SK-N-SH treated with all-trans-retinoic acid at 6 μM for 48 hours (cell line): ENCODE measurements at regions not wholly inside any gene's neighbourhood (a gene's known extent, or its start where the extent isn't known, plus 50 kb on each side); places are given as distances from the start of the nearest gene placed in this dataset.

ENCODE experiments used
- ARNTL ChIP-seq: fragments of 450-650 bp; formaldehyde crosslinking; IDR thresholded peaks from 2 replicates; pipeline ENCODE4 v1.5.0; 2020; ENCODE audit warnings: low read depth, mild to moderate bottlenecking, moderate library complexity, borderline replicate concordance
- BACH2 ChIP-seq: fragments of 250-450 bp; sonication (Bioruptor Pico); IDR thresholded peaks from 2 replicates; pipeline ENCODE4 v1.9.0; 2021; ENCODE audit warnings: mild to moderate bottlenecking, borderline replicate concordance
- CREB5 ChIP-seq: fragments of 250-450 bp; sonication (Bioruptor Pico); IDR thresholded peaks from 2 replicates; pipeline ENCODE4 v1.5.1; 2020; ENCODE audit warnings: low read depth, mild to moderate bottlenecking, moderate library complexity
- ESRRG ChIP-seq: fragments of 250-450 bp; sonication (Bioruptor Pico); IDR thresholded peaks from 2 replicates; pipeline ENCODE4 v1.6.1; 2021; ENCODE audit warnings: mild to moderate bottlenecking
- GLIS3 ChIP-seq: fragments of 250-450 bp; sonication (Bioruptor Pico); IDR thresholded peaks from 2 replicates; pipeline ENCODE4 v1.5.0; 2020; ENCODE audit warnings: mild to moderate bottlenecking, moderate library complexity
- PATZ1 ChIP-seq: fragments of 250-450 bp; sonication (Bioruptor Pico); IDR thresholded peaks from 2 replicates; pipeline ENCODE4 v1.8.0; 2020; ENCODE audit warnings: mild to moderate bottlenecking, moderate library complexity, borderline replicate concordance
- POU6F1 ChIP-seq: fragments of 250-450 bp; sonication (Bioruptor Pico); IDR thresholded peaks from 2 replicates; pipeline ENCODE4 v1.8.0; 2021; ENCODE audit warnings: low read depth, mild to moderate bottlenecking, moderate library complexity, borderline replicate concordance
- TCF4 ChIP-seq: fragments of 250-450 bp; sonication (Bioruptor Pico); IDR thresholded peaks from 2 replicates; pipeline ENCODE4 v1.8.0; 2021; ENCODE audit warnings: mild to moderate bottlenecking, moderate library complexity, borderline replicate concordance
- ZC3H10 ChIP-seq: fragments of 250-450 bp; sonication (Bioruptor Pico); IDR thresholded peaks from 2 replicates; pipeline ENCODE4 v1.5.1; 2021; ENCODE audit warnings: mild to moderate bottlenecking, moderate library complexity
- ZFP3 ChIP-seq: fragments of 250-450 bp; sonication (Bioruptor Pico); IDR thresholded peaks from 2 replicates; pipeline ENCODE4 v1.5.0; 2020; ENCODE audit warnings: mild to moderate bottlenecking, moderate library complexity
- ZFP30 ChIP-seq: fragments of 450-650 bp; formaldehyde crosslinking; IDR thresholded peaks from 2 replicates; pipeline ENCODE4 v1.5.0; 2022; ENCODE audit warnings: mild to moderate bottlenecking, moderate library complexity
- ZNF565 ChIP-seq: fragments of 450-650 bp; formaldehyde crosslinking; conservative IDR thresholded peaks from 2 replicates; pipeline ENCODE4 v1.5.0; 2020; ENCODE audit warnings: low read depth, mild to moderate bottlenecking, moderate library complexity
- TF ChIP-seq, protein P1 (sequence below): fragments of 250-450 bp; sonication (Bioruptor Pico); IDR thresholded peaks from 2 replicates; pipeline ENCODE4 v1.5.1; 2021; ENCODE audit warnings: mild to moderate bottlenecking, moderate library complexity

- TF ChIP-seq ESRRG (CRISPR knock-in tag) (no peak), GLIS3 (no peak), ARNTL (no peak), ZFP3 (no peak), ZFP30 (no peak), ZNF565 (CRISPR knock-in tag) (no peak), ZC3H10 (CRISPR knock-in tag) (no peak), TCF4 (CRISPR knock-in tag) (no peak), POU6F1 (CRISPR knock-in tag) (no peak), CREB5 (CRISPR knock-in tag) (no peak), PATZ1 (CRISPR knock-in tag) (no peak), BACH2 (CRISPR knock-in tag) (no peak)
- TF ChIP-seq, protein P1, sequence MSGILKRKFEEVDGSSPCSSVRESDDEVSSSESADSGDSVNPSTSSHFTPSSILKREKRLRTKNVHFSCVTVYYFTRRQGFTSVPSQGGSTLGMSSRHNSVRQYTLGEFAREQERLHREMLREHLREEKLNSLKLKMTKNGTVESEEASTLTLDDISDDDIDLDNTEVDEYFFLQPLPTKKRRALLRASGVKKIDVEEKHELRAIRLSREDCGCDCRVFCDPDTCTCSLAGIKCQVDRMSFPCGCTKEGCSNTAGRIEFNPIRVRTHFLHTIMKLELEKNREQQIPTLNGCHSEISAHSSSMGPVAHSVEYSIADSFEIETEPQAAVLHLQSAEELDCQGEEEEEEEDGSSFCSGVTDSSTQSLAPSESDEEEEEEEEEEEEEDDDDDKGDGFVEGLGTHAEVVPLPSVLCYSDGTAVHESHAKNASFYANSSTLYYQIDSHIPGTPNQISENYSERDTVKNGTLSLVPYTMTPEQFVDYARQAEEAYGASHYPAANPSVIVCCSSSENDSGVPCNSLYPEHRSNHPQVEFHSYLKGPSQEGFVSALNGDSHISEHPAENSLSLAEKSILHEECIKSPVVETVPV (CRISPR knock-in tag) = no peak
Measured at GRCh38 chr4:186832906-186833305, 109.2 kb upstream of the FAT1 start.
